Mesothelial cell of epicardium (in vitro differentiated cells): ENCODE measurements at regions not wholly inside any gene's neighbourhood (a gene's known extent, or its start where the extent isn't known, plus 50 kb on each side); places are given as distances from the start of the nearest gene placed in this dataset.
A peak's percentile ranks its signal among the peaks of the same experiment; 100 is the strongest.

Experiments
- DNase-seq, 2 experiments: peaks; one replicate each; pipeline ENCODE4 v3.0.0; 2021; ENCODE audit warnings: low spot score in 2 of 2; ENCODE audit not compliant: unreplicated experiment in 2 of 2
- H3K27ac Mint-ChIP-seq: 2 replicates; pipeline ENCODE4 v1.8.0; 2021; ENCODE audit warnings: mixed read lengths
- H3K27me3 Mint-ChIP-seq: 2 replicates; pipeline ENCODE4 v1.8.0; 2021; ENCODE audit warnings: low read depth, mixed read lengths
- H3K36me3 Mint-ChIP-seq: 2 replicates; pipeline ENCODE4 v1.8.0; 2021; ENCODE audit warnings: mixed read lengths
- H3K4me1 Mint-ChIP-seq: 2 replicates; pipeline ENCODE4 v1.8.0; 2021; ENCODE audit warnings: mixed read lengths
- H3K4me3 Mint-ChIP-seq: 2 replicates; pipeline ENCODE4 v1.8.0; 2021; ENCODE audit warnings: mild to moderate bottlenecking, moderate library complexity, mixed read lengths
- H3K9me3 Mint-ChIP-seq: 2 replicates; pipeline ENCODE4 v1.8.0; 2021; ENCODE audit warnings: mixed read lengths
- TF ChIP-seq, protein P1 (sequence below): fragments of 200-600 bp; sonication (generic); IDR thresholded peaks from one replicate; pipeline ENCODE4 v1.5.0; 2021; ENCODE audit warnings: antibody characterized with exemption; ENCODE audit not compliant: unreplicated experiment

GRCh38 chr5:57900381-57900944, 417.9 kb upstream of the ACTBL2 start:
- Mint-ChIP-seq H3K27me3 (no peaks in the 10 kb centered on the region), H3K4me1 (peaks cover 60% of the 10 kb centered on the region), H3K36me3 (no peaks in the 10 kb centered on the region), H3K9me3 (no peaks in the 10 kb centered on the region), H3K27ac (peak overlapping the region; percentile 87), H3K4me3 (no peak overlapping the region)
- DNase-seq = no peak
- TF ChIP-seq, protein P1, sequence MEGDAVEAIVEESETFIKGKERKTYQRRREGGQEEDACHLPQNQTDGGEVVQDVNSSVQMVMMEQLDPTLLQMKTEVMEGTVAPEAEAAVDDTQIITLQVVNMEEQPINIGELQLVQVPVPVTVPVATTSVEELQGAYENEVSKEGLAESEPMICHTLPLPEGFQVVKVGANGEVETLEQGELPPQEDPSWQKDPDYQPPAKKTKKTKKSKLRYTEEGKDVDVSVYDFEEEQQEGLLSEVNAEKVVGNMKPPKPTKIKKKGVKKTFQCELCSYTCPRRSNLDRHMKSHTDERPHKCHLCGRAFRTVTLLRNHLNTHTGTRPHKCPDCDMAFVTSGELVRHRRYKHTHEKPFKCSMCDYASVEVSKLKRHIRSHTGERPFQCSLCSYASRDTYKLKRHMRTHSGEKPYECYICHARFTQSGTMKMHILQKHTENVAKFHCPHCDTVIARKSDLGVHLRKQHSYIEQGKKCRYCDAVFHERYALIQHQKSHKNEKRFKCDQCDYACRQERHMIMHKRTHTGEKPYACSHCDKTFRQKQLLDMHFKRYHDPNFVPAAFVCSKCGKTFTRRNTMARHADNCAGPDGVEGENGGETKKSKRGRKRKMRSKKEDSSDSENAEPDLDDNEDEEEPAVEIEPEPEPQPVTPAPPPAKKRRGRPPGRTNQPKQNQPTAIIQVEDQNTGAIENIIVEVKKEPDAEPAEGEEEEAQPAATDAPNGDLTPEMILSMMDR = no peak

- DNase-seq = no peak
- Mint-ChIP-seq H3K27me3 (no peaks in the 10 kb centered on the region), H3K27ac (no peak overlapping the region), H3K36me3 (no peaks in the 10 kb centered on the region), H3K4me1 (peaks cover 48% of the 10 kb centered on the region), H3K9me3 (no peaks in the 10 kb centered on the region), H3K4me3 (no peak overlapping the region)
- TF ChIP-seq, protein P1 = no peak
Observed at GRCh38 chr5:57896576-57896975, 414.0 kb upstream of the ACTBL2 start.

DNA sequence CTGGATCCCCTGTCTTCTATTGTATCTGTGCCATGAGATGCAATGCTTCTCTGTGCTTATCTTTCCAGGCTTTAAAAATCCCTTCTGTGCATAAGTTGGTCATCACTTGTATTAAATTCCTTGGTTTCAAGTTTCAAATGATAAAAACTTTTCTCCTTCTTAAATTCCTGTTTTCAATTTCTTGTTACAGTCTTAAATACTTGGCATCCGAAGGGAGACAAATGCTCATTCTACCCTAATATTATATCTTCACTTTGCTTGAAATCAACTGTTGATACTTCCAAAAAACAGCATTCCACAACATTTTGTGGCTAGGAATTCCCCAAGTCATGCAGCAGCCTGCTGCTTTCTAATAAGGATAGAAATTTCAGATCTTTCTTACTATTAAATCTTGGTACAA, 413.2 kb upstream of the ACTBL2 start:
- H3K9me3 Mint-ChIP-seq = no peaks in the 10 kb centered on the region
- H3K4me3 Mint-ChIP-seq = no peak overlapping the region
- TF ChIP-seq, protein P1 = no peak
- peaks cover 51% of the 10 kb centered on the region for H3K4me1 Mint-ChIP-seq
- H3K27ac Mint-ChIP-seq = peak overlapping the region; percentile 82
- no peaks in the 10 kb centered on the region for H3K36me3 Mint-ChIP-seq
- no peak for DNase-seq
- no peaks in the 10 kb centered on the region for H3K27me3 Mint-ChIP-seq

DNA sequence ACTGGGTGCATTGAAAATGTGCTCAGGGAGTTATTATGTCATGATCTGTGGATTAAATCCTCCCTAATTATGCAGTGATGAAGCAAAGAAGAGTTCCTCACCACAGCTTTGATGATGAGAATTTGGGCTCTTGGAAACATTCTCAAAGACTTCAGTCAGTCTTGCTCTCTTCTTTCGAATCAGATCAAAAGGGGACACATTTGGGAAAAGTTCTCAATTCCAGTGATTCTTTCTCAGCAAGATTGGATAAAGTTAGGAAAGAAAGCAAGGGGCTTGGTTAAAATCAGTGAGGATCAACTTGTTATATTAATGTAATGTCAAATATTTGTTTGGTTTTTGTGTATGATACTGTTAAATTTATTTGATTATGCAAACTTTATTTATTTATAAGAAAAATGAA, 411.3 kb upstream of the ACTBL2 start:
- TF ChIP-seq, protein P1 = no peak
- Mint-ChIP-seq H3K36me3 (no peaks in the 10 kb centered on the region), H3K27ac (no peak overlapping the region), H3K9me3 (no peaks in the 10 kb centered on the region), H3K27me3 (no peaks in the 10 kb centered on the region), H3K4me1 (peaks cover 56% of the 10 kb centered on the region), H3K4me3 (no peak overlapping the region)
- no peak for DNase-seq

DNA sequence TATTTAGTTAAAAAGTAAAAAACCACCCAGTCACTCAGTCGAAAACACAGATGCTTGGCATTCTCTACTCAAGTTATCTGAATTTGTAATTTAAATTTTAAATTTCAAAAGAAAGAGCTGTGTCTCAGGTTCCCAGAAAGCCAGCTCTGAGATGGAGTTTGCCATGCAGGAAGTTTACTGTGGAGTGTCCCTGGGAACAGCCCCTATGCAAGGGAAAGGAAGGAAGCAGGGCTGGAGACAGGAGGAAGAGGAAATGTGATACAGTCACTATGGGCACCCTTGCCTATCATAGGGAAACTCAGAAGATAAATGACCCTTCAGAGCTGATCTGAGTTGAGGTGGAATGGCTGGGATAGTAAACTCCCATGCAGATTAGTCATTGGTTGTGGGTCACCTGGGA, 408.8 kb upstream of the ACTBL2 start:
- no peaks in the 10 kb centered on the region for H3K27me3 Mint-ChIP-seq
- H3K9me3 Mint-ChIP-seq = no peaks in the 10 kb centered on the region
- no peak for DNase-seq

More for the DNA sequence above, 408.8 kb upstream of the ACTBL2 start:
- TF ChIP-seq, protein P1 = no peak
- peaks cover 62% of the 10 kb centered on the region for H3K4me1 Mint-ChIP-seq
- H3K36me3 Mint-ChIP-seq = no peaks in the 10 kb centered on the region
- H3K27ac Mint-ChIP-seq = peak overlapping the region; percentile 50
- no peak overlapping the region for H3K4me3 Mint-ChIP-seq
